OCI-LY1 (cell line): ENCODE measurements at regions not wholly inside any gene's neighbourhood (a gene's known extent, or its start where the extent isn't known, plus 50 kb on each side); places are given as distances from the start of the nearest gene placed in this dataset.

Experiments
- H2AFZ ChIP-seq: fragments of 200-600 bp; sonication (generic), shearing (Covaris generic); 2 replicates; pipeline ENCODE4 v1.6.0; 2014; ENCODE audit warnings: antibody characterized with exemption, mild to moderate bottlenecking, low read length
- H3F3A ChIP-seq: fragments of 200-600 bp; sonication (generic), shearing (Covaris generic); 2 replicates; pipeline ENCODE4 v1.6.0; 2014; ENCODE audit warnings: mild to moderate bottlenecking, antibody characterized with exemption, low read length, moderate library complexity; ENCODE audit not compliant: insufficient read depth
- H3K27ac ChIP-seq: fragments of 200-600 bp; sonication (generic); 2 replicates; pipeline ENCODE4 v1.5.1; 2014; ENCODE audit warnings: low read length, mixed run types, mild to moderate bottlenecking, low read depth; ENCODE audit not compliant: poor library complexity, severe bottlenecking
- H3K27me3 ChIP-seq: fragments of 200-600 bp; sonication (generic); 2 replicates; pipeline ENCODE4 v1.6.0; 2014; ENCODE audit warnings: antibody characterized with exemption, mild to moderate bottlenecking, low read length, moderate library complexity; ENCODE audit not compliant: insufficient read depth
- H3K36me3 ChIP-seq: fragments of 200-600 bp; sonication (generic); 2 replicates; pipeline ENCODE4 v1.6.1; 2014; ENCODE audit warnings: mild to moderate bottlenecking, antibody characterized with exemption, low read length, moderate library complexity, mixed read lengths; ENCODE audit not compliant: insufficient read depth
- H3K4me1 ChIP-seq: fragments of 200-600 bp; sonication (generic); 2 replicates; pipeline ENCODE4 v1.5.1; 2014; ENCODE audit warnings: mild to moderate bottlenecking, low read length, moderate library complexity; ENCODE audit not compliant: insufficient read depth, severe bottlenecking
- H3K4me2 ChIP-seq: fragments of 200-600 bp; sonication (generic), shearing (Covaris generic); 2 replicates; pipeline ENCODE4 v1.6.1; 2014; ENCODE audit warnings: low read length
- H3K4me3 ChIP-seq: fragments of 200-600 bp; sonication (generic); 2 replicates; pipeline ENCODE4 v1.5.1; 2014; ENCODE audit warnings: low read length, low read depth, mild to moderate bottlenecking, mixed read lengths; ENCODE audit not compliant: poor library complexity, severe bottlenecking
- H3K79me2 ChIP-seq: fragments of 200-600 bp; shearing (Covaris generic); 2 replicates; pipeline ENCODE4 v1.6.1; 2016; ENCODE audit warnings: mixed run types, low read length, mixed read lengths; ENCODE audit not compliant: insufficient read depth
- H3K9ac ChIP-seq: fragments of 200-600 bp; sonication (generic), shearing (Covaris generic); 2 replicates; pipeline ENCODE4 v1.6.1; 2014; ENCODE audit warnings: mild to moderate bottlenecking, low read length, mixed read lengths
- H3K9me2 ChIP-seq: fragments of 200-600 bp; sonication (generic), shearing (Covaris generic); 2 replicates; pipeline ENCODE4 v1.6.1; 2014; ENCODE audit warnings: low read depth, mild to moderate bottlenecking, low read length, mixed read lengths
- H3K9me3 ChIP-seq: fragments of 200-600 bp; shearing (Covaris generic); 2 replicates; pipeline ENCODE4 v1.6.1; 2014; ENCODE audit warnings: low read length, mixed read lengths
- H4K20me1 ChIP-seq: fragments of 200-600 bp; sonication (generic), shearing (Covaris generic); 2 replicates; pipeline ENCODE4 v1.6.0; 2016; ENCODE audit warnings: mild to moderate bottlenecking, low read length; ENCODE audit not compliant: insufficient read depth
- EZH2 ChIP-seq: fragments of 200-600 bp; sonication (generic), shearing (Covaris generic); IDR thresholded peaks from 2 replicates; pipeline ENCODE4 v1.8.0; 2017; ENCODE audit warnings: borderline replicate concordance, mixed run types, mild to moderate bottlenecking, antibody characterized with exemption, low read length, moderate library complexity, mixed read lengths
- TF ChIP-seq, protein P1 (sequence below): fragments of 200-600 bp; sonication (generic), shearing (Covaris generic); IDR thresholded peaks from 2 replicates; pipeline ENCODE4 v1.5.1; 2017; ENCODE audit warnings: mild to moderate bottlenecking, antibody characterized with exemption, low read length, moderate library complexity, mixed read lengths

DNA sequence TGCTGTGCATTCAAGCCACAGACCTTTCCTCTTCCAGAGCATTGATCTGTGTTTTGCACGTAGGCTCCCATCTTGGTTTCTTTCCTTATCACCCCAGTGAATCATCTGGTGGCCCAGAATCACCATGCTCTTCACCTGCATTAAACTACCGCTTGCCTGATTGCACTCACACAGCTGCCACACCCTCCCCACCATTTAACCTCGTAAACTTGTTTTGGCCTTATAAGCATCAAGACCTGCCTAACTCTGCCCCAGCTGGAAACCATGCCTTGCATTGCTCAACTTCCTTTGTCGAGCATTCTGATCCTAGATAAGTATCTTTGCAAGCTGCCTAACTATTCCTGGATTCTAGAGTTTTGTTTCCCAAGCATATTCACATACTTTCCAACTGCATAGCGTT is 369.6 kb upstream of the SEMA6A start:
- Histone ChIP-seq H3K36me3 (no peaks in the 10 kb centered on the region), H3K4me3 (no peak overlapping the region), H4K20me1 (no peaks in the 10 kb centered on the region), H3K79me2 (no peaks in the 10 kb centered on the region), H2AFZ (no peak overlapping the region), H3F3A (no peaks in the 10 kb centered on the region), H3K27ac (no peak overlapping the region), H3K27me3 (no peaks in the 10 kb centered on the region), H3K9me3 (no peaks in the 10 kb centered on the region), H3K4me2 (no peak overlapping the region), H3K9ac (no peak overlapping the region), H3K4me1 (peaks cover 3% of the 10 kb centered on the region), H3K9me2 (no peaks in the 10 kb centered on the region)
- no peak for TF ChIP-seq EZH2
- TF ChIP-seq, protein P1, sequence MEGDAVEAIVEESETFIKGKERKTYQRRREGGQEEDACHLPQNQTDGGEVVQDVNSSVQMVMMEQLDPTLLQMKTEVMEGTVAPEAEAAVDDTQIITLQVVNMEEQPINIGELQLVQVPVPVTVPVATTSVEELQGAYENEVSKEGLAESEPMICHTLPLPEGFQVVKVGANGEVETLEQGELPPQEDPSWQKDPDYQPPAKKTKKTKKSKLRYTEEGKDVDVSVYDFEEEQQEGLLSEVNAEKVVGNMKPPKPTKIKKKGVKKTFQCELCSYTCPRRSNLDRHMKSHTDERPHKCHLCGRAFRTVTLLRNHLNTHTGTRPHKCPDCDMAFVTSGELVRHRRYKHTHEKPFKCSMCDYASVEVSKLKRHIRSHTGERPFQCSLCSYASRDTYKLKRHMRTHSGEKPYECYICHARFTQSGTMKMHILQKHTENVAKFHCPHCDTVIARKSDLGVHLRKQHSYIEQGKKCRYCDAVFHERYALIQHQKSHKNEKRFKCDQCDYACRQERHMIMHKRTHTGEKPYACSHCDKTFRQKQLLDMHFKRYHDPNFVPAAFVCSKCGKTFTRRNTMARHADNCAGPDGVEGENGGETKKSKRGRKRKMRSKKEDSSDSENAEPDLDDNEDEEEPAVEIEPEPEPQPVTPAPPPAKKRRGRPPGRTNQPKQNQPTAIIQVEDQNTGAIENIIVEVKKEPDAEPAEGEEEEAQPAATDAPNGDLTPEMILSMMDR, result no peak

DNA sequence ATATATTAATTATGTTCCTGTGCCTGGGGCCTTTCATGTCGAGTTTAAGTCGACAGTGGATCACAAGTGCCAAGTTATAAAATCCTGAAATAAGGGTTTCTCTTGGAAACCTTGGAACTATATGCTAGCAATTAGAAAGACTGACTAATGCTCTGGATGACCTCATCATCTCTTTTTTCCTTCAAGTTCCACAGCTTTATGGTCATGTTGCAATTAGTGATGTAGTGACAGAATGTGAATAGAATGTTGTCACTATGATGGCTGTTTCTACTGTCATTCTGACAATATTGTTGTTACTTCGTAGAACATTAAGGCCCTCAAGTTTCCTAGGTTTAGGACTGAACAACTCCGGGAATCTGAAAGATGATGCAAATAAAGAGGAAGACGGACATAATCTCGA is 368.0 kb upstream of the SEMA6A start:
- no peak overlapping the region for H3K4me3 ChIP-seq
- H3K4me1 ChIP-seq, result no peaks in the 10 kb centered on the region
- no peaks in the 10 kb centered on the region for H4K20me1 ChIP-seq
- no peaks in the 10 kb centered on the region for H3K79me2 ChIP-seq
- no peak overlapping the region for H3K4me2 ChIP-seq
- H3K27ac ChIP-seq, result no peak overlapping the region
- no peaks in the 10 kb centered on the region for H3K9me2 ChIP-seq
- H3K9me3 ChIP-seq, result no peaks in the 10 kb centered on the region
- H3K9ac ChIP-seq, result no peak overlapping the region
- no peak overlapping the region for H2AFZ ChIP-seq
- H3K27me3 ChIP-seq, result no peaks in the 10 kb centered on the region
- H3K36me3 ChIP-seq, result no peaks in the 10 kb centered on the region
- no peak for TF ChIP-seq EZH2
- TF ChIP-seq, protein P1, result no peak
- no peaks in the 10 kb centered on the region for H3F3A ChIP-seq

- no peak for TF ChIP-seq EZH2
- H3K27ac ChIP-seq, result no peak overlapping the region
Measured at GRCh38 chr5:116939641-116940040, 365.0 kb upstream of the SEMA6A start.

DNA sequence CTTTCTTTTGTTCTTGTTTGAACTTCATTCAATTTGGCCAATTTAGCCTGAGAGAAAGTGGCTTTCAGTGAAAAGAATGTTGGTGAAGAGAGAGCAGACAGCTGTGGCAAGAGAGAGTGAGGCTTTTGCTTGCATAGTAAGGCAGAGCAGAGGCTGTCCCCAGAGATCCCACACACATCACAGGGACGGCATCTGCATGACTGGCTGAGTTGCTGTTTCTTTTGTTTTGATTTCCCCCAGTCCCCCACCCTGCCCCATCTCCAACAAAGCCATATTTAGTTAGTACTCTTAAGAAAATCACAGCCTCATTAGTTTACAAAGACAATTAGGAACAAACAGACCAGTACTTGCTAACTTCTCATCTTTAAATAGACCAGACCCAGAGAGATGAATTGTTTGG is 363.9 kb upstream of the SEMA6A start:
- H3K4me1 ChIP-seq, result no peaks in the 10 kb centered on the region
- H3K9ac ChIP-seq, result no peak overlapping the region
- no peak for TF ChIP-seq EZH2
- TF ChIP-seq, protein P1, result no peak
- no peaks in the 10 kb centered on the region for H3K27me3 ChIP-seq
- H3K79me2 ChIP-seq, result no peaks in the 10 kb centered on the region
- H3K4me2 ChIP-seq, result no peak overlapping the region
- H2AFZ ChIP-seq, result no peak overlapping the region
- H3K27ac ChIP-seq, result no peak overlapping the region
- no peaks in the 10 kb centered on the region for H3K9me3 ChIP-seq
- H3F3A ChIP-seq, result no peaks in the 10 kb centered on the region
- H3K36me3 ChIP-seq, result no peaks in the 10 kb centered on the region
- H3K4me3 ChIP-seq, result no peak overlapping the region
- no peaks in the 10 kb centered on the region for H4K20me1 ChIP-seq
- no peaks in the 10 kb centered on the region for H3K9me2 ChIP-seq

More at GRCh38 chr5:116939641-116940040, 365.0 kb upstream of the SEMA6A start:
- Histone ChIP-seq H3K4me2 (no peak overlapping the region), H3K27me3 (no peaks in the 10 kb centered on the region), H3K79me2 (no peaks in the 10 kb centered on the region), H3F3A (no peaks in the 10 kb centered on the region), H3K9me2 (no peaks in the 10 kb centered on the region), H3K4me1 (no peaks in the 10 kb centered on the region), H3K9ac (no peak overlapping the region), H3K9me3 (no peaks in the 10 kb centered on the region), H3K36me3 (no peaks in the 10 kb centered on the region), H2AFZ (no peak overlapping the region), H3K4me3 (no peak overlapping the region), H4K20me1 (no peaks in the 10 kb centered on the region)
